ENCODE measurements at regions not wholly inside any gene's neighbourhood (a gene's known extent, or its start where the extent isn't known, plus 50 kb on each side); places are given as distances from the start of the nearest gene placed in this dataset.

DNA sequence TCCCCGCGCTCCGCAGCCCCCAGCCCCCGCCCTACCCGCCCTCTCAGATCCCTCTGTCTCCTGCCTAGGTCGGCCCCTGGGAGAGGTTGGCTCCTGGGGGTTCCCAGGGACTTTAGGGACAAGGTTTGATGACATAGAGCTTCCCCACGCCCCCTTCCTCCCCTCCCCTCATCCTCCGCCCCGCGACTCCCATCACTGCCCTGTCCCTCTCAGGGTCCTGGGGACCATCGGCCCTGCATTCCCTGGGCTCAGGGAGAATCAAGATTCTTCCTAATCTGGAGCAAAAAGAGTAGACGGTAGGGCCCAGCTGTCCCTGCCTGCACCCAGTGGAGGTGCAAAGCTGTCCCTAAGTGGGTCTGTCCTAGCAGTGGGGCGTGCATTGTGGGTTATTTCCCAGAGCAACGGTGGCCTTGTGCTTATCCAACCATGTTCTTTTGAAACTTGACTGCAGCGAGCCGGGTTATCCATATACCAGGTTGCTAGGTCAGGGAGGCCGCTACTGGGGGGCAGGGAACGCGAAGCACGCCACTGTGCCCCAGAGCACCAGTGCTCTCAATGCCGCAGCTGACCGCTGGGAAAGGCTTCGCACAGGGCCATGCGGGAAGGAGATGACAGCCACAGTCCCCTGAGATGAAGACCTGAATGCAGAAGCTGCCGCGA, 124.4 kb upstream of the PRMT8 start:
- TF ChIP-seq, protein P1, sequence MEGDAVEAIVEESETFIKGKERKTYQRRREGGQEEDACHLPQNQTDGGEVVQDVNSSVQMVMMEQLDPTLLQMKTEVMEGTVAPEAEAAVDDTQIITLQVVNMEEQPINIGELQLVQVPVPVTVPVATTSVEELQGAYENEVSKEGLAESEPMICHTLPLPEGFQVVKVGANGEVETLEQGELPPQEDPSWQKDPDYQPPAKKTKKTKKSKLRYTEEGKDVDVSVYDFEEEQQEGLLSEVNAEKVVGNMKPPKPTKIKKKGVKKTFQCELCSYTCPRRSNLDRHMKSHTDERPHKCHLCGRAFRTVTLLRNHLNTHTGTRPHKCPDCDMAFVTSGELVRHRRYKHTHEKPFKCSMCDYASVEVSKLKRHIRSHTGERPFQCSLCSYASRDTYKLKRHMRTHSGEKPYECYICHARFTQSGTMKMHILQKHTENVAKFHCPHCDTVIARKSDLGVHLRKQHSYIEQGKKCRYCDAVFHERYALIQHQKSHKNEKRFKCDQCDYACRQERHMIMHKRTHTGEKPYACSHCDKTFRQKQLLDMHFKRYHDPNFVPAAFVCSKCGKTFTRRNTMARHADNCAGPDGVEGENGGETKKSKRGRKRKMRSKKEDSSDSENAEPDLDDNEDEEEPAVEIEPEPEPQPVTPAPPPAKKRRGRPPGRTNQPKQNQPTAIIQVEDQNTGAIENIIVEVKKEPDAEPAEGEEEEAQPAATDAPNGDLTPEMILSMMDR (conservative IDR thresholded peaks at IDR 0.05; ENCODE audit: low read depth, low read length), result no peak
- no peak for DNase-seq (ENCODE audit: low read depth)
- no peak overlapping the region for H3K4me3 ChIP-seq (ENCODE audit: low read depth, low read length)

DNA sequence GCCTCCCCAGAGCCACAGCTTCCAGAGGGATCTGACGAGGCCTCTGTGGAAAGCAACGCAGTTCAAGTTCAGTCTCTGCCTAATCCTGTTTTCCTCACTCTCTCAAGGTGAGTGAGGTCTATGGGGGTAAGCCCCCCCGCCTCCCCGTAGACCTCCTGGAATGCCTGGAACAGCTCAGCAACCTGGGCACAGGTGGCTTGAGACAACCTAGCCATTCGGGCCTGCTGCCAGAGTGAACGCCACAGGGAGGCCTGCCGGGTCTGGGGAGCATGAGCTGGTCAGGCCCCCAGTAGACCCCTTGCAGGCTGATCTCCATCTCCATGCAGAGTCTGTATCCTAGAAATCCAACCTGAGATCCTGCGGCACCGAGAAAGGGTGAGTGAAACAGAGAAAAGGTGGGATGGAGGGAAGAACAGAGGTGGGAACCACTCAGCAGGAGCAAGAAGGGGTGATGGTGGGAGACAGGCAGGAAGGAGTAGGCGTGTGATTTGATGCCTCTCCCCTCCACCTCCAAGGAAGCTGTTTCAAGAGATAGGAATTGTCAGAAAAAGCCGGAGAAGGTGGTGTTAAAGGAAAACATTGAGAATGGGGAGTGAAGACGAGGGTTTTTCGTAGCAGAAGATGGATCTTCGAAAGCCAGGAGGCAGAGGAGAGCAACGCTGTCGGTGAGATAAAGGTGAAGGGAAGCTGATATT, 123.1 kb upstream of the PRMT8 start:
- H3K4me3 ChIP-seq (ENCODE audit: low read depth, low read length), result no peak overlapping the region
- no peak for DNase-seq (ENCODE audit: low read depth)
- TF ChIP-seq, protein P1 (conservative IDR thresholded peaks at IDR 0.05; ENCODE audit: low read depth, low read length), result no peak

DNA sequence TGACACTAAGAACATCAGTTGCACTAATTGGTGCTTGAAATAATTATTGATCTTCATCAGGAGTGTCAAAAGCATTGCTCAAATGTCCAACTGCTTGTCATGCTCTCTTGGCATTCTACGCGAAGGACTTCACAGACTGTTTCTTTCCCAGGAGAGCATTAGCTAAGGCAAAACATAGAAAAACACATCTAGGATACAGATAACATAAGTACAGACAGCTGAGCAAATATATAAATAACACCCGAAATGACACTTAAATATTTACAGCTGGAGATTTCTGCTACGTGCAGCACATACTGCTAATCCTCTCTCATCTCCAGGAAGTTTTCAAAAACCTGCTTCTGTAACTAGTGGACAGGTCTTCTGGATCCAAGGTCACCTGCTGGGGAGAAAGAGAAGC, 120.0 kb upstream of the PRMT8 start:
- TF ChIP-seq, protein P1 (conservative IDR thresholded peaks at IDR 0.05; ENCODE audit: low read depth, low read length), result no peak
- DNase-seq (ENCODE audit: low read depth), result no peak
- H3K4me3 ChIP-seq (ENCODE audit: low read depth, low read length), result no peak overlapping the region

DNA sequence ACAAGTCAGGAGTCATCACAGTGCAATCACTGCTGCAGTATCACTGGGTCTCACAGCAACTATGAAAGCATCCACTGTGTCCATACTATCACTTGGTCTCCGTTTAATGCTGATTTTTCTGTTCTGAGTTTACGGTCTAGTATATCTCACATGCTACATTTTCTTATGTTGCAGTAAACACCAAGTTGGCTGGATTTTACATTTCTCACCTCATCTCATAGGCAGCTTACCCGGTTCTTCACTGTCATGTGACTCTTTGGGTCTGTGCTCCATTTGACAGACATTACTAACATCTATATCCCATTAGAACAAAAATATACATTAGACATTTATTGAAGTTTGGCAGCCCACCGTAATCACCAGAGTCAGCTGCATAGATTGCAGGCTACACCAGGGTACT, 115.7 kb upstream of the PRMT8 start:
- no peak for DNase-seq (ENCODE audit: low read depth)
- TF ChIP-seq, protein P1 (conservative IDR thresholded peaks at IDR 0.05; ENCODE audit: low read depth, low read length), result no peak
- no peak overlapping the region for H3K4me3 ChIP-seq (ENCODE audit: low read depth, low read length)

DNA sequence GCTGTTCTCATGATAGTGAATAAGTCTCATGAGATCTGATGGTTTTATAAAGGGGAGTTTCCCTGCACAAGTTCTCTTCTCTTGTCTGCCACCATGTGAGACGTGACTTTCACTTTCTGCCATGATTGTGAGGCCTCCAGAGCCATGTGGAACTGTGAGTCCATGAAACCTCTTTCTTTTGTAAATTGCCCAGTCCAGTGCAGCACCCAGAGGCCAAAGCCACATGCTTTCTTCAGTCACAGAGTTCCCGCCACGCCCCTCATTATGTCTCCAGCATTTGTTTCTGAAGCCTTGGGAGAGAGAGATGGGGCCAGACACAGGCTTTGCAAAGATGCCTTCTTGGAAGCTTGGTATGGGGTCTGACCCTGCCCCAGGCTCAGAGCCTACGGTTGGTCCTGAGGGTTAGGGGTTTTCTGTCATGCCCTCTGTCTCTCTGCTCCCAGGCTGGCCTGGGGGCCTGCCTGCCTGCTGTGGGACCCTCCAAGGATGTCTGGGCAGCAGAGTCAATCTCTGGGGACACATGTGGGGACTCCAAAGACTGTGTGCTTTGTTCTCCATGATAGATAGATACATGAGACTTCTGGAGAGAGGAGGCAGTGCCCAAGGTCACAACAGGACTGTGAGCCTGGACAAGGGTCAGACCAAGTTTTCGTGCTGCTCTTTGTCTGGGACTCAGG, 114.1 kb upstream of the PRMT8 start:
- TF ChIP-seq, protein P1 (conservative IDR thresholded peaks at IDR 0.05; ENCODE audit: low read depth, low read length), result no peak
- no peak for DNase-seq (ENCODE audit: low read depth)
- no peak overlapping the region for H3K4me3 ChIP-seq (ENCODE audit: low read depth, low read length)

DNA sequence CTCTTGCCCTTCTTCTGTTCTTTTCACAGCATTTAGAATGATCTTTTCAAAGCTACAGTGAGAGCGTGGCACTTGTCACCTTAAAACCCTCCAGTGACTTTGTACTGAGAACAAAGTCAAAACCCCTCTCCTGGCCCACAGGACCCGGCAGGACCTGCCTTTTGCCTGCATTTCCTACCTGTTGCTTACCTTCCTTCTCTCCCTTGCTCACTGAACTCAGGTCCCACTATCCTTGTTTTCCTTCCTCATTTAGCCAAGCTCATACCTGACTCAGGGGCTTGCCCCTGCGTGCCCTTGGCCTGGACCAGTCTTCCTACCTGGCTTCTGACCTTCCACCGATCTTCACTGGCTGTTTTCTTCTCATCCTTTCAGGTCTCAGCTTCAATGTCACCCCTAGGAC, 112.3 kb upstream of the PRMT8 start:
- DNase-seq (ENCODE audit: low read depth), result no peak
- no peak overlapping the region for H3K4me3 ChIP-seq (ENCODE audit: low read depth, low read length)
- TF ChIP-seq, protein P1 (conservative IDR thresholded peaks at IDR 0.05; ENCODE audit: low read depth, low read length), result no peak
